NCI-H2171 treated with DMSO at 0.1 percent for 48 hours (cell line): ENCODE measurements at regions not wholly inside any gene's neighbourhood (a gene's known extent, or its start where the extent isn't known, plus 50 kb on each side); places are given as distances from the start of the nearest gene placed in this dataset.

Source experiments
- DNase-seq: peaks from one replicate; lab custom pipeline; 2025; lab: John Stamatoyannopoulos, UW

DNA sequence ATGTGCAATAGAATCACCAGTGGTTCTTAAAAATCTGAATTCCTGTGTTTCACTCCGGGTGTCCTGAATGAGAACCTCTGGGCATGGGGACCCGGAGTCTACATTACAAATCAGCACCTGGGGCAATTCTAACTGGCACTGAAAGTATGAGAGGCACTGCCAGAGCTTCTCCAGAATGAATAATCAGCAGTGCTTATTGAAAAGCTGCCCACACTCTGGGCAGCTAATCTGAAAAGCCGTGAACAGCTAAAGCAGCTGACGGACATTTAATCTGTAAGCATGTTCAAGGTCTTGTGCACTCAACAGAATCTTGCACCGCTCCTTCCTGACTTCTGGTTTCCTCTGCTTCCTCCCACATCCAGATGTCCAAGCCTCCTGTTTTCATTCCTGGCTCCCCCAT is 113.3 kb upstream of the KIF5B start:
- DNase-seq, result no peak

GRCh38 chr10:32167450-32167849 is 111.2 kb upstream of the KIF5B start:
- no peak for DNase-seq

DNA sequence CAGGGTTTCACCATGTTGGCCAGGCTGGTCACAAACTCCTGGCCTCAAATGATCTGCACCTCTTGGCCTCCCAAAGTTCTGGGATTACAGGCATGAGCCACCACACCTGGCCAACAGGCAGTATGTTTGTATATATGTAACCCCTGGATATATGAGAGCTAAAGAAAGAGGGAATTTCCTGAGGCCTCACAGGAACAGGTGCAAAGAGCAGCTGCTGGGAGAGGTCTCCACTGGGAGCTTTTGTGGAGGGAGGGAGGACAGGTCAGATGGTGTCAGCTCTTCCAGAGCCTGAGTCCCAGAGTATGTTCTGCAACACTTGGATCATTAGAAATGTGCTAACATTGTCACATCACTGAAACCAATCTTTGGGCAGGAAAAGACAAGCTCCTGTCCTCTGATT is 110.1 kb upstream of the KIF5B start:
- no peak for DNase-seq

- no peak for DNase-seq
These were observed 107.5 kb upstream of the KIF5B start for GRCh38 chr10:32163762-32164148.

GRCh38 chr10:32163071-32163761 is 107.0 kb upstream of the KIF5B start:
- no peak for DNase-seq

GRCh38 chr10:32161586-32161985 is 105.4 kb upstream of the KIF5B start:
- DNase-seq, result no peak

GRCh38 chr10:32160864-32161263 is 104.6 kb upstream of the KIF5B start:
- DNase-seq, result no peak

- no peak for DNase-seq
These were observed 103.0 kb upstream of the KIF5B start for GRCh38 chr10:32159264-32159663.

DNA sequence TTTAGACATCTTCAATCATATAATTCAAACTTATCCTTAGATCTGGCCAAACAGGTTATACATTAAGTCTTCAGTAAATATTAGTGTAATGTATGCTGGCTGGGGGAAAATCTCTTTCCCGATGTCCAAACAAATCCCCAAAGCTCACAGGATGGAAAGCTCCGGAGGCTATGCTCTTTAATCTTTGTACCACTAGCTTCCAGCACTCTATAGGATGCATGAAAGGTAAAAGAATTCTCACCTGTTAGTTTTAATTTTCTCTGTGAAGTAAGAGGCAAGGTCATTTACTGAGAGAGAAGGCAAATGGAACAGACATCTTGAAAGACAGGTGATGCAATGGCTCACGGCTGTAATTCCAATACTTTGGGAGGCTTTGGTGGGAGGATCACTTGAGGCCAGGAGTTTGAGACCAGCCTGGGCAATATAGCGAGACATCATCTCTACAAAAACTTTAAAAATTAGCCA is 99.8 kb upstream of the KIF5B start:
- DNase-seq, result no peak

DNA sequence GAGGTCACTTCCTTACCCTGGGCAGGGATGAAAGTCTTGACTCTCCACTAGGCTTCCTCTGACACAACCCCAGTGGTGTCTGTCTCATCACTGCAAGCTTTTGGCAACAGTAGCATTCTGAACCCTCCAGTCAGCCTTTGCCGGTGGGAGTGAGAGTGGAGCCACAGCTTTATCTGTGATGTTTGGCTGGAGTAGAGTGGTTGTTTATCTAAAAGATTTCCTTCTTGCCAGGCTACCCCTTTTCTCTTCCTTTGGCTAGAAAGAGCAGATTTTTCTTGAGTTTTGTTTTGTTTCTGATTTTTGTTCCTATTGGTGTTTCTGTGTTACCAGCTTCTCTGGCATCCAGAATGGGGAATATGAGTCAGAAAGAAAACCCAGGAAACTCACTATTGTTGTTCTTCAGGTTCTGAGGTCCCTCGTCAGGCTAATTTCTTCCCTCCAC is 98.9 kb upstream of the KIF5B start:
- no peak for DNase-seq

DNA sequence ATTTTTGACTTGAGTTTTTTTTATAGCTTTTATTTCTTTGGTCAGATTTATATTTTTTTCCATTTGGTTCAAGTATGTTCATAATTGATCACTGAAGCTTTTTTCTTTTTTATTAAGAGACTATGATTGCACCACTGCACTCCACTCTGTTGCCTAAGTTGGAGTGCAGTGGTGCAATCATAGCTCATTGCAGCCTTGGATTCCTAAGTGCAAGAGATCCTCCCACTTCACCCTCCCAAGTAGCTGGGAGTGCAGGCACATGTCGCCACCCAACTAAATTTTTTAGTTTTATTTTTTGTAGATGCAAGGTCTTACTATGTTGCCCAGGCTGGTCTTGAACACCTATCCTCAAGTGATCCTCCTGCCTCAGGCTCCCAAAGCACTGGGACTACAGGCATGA is 97.7 kb upstream of the KIF5B start:
- no peak for DNase-seq

GRCh38 chr10:32153252-32153651 is 97.0 kb upstream of the KIF5B start:
- no peak for DNase-seq

GRCh38 chr10:32151871-32152270 is 95.6 kb upstream of the KIF5B start:
- DNase-seq, result no peak

- no peak for DNase-seq
These were observed 94.4 kb upstream of the KIF5B start for GRCh38 chr10:32150532-32151101.

- DNase-seq, result no peak
These were observed 93.2 kb upstream of the KIF5B start for GRCh38 chr10:32149252-32149955.

GRCh38 chr10:32148864-32149251 is 92.6 kb upstream of the KIF5B start:
- no peak for DNase-seq

DNA sequence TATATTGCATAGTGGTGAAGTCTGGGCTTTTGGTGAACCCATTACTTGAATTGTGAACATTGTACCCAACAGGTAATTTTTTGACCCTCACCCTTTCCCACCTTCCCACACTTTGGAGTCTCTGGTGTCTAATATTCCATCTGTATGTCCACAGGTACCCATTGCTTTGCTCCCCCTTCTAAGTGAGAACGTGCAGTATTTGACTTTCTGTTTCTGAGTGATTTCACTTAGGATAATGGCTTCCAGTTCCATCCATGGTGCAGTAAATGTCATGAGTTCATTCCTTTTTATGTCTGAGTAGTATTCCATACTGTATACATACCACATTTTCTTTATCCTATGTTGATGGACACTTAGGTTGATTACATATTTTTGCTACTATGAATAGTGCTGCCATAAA is 91.5 kb upstream of the KIF5B start:
- DNase-seq, result no peak

- no peak for DNase-seq
These were observed 89.9 kb upstream of the KIF5B start for GRCh38 chr10:32146166-32146565.

DNA sequence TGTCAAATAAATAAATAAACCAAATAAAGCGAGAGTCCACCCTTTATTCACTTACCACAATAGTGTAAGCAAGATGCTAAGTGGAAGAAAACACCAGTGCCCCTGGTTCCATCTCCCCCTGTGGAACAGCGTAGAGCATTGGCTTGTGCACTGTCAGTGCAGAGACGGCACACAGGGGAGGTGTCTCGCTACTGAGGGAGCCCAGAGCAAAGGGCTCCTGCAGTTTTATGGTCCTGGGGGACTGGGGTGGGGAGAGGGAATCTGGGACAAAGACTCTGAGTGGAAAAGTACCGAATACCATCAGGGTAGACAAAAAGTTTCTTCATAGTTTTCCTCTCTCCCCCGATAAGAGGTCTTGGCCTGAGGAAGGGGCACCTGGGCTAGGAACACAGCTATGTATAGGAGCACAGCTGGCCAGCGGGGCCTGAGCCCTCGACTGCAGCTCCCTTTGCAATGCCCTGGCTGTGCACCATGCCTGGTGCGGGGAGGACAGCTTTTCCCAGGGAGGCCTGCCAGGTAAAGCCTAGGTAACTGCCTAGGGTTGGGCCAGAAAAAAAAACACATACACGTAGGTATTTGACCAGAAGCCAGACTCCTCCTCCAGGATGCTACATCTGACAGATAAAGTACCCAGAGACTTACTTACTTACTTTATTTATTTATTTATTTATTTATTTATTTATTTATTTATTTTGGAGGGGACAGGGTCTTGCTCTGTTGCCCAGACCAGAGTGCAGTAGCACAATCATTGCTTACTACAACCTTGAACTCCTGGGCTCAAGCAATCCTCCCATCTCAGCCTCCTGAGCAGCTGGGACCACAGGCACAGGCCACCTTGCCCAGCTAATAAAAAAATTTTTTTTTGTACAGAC is 88.8 kb upstream of the KIF5B start:
- no peak for DNase-seq

- DNase-seq, result no peak
These were observed 87.2 kb upstream of the KIF5B start for GRCh38 chr10:32143302-32143847.

- DNase-seq, result no peak
These were observed 86.4 kb upstream of the KIF5B start for GRCh38 chr10:32142646-32143045.
